ENCODE measurements at regions not wholly inside any gene's neighbourhood (a gene's known extent, or its start where the extent isn't known, plus 50 kb on each side); places are given as distances from the start of the nearest gene placed in this dataset.

DNA sequence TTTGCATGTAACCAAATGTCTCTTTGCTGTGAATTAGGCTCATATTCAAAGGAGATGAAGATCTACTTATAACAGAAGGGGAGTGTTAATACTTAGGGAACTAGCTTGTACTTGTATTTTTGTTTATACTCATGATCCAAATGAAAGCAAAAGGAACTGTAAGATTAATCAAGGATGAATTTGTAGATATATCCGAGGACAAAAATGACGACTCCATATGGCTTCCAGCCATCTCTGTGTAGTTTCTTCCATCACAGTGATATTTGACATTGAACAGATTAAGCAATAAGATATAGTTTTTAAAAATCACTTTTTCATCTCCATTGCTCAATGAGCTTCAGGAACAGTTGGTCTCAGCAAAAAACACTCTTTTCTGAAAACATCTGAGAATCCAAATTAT lies 257.4 kb upstream of the CAMK1G start:
- Histone ChIP-seq H3K27me3 (ENCODE audit: low read length) (0 out of 2 replicates have a peak, but pooled peaks cover 3% of the 10 kb centered on the region), H3K9me3 (ENCODE audit: insufficient read depth, low read length) (no peaks in the 10 kb centered on the region), H4K20me1 (ENCODE audit: low read depth, low read length) (no peaks in the 10 kb centered on the region), H3K9ac (ENCODE audit: low read length) (no peak overlapping the region), H3K4me3 (ENCODE audit: insufficient read depth, low read length, poor library complexity, severe bottlenecking) (no peak overlapping the region), H3K4me2 (ENCODE audit: low read depth, low read length, poor library complexity, severe bottlenecking) (no peak overlapping the region), H3K79me2 (ENCODE audit: insufficient read depth, low read length) (no peaks in the 10 kb centered on the region), H3K27ac (ENCODE audit: low read depth, low read length) (no peak overlapping the region), H3F3A (ENCODE audit: insufficient read depth) (no peaks in the 10 kb centered on the region), H3K9me2 (replicated peaks; ENCODE audit: insufficient read depth, low read length) (no peaks in the 10 kb centered on the region), H3K36me3 (ENCODE audit: low read length) (no peaks in the 10 kb centered on the region), H2AFZ (ENCODE audit: low read depth, low read length, severe bottlenecking) (no peak overlapping the region)
- TF ChIP-seq, protein P1, sequence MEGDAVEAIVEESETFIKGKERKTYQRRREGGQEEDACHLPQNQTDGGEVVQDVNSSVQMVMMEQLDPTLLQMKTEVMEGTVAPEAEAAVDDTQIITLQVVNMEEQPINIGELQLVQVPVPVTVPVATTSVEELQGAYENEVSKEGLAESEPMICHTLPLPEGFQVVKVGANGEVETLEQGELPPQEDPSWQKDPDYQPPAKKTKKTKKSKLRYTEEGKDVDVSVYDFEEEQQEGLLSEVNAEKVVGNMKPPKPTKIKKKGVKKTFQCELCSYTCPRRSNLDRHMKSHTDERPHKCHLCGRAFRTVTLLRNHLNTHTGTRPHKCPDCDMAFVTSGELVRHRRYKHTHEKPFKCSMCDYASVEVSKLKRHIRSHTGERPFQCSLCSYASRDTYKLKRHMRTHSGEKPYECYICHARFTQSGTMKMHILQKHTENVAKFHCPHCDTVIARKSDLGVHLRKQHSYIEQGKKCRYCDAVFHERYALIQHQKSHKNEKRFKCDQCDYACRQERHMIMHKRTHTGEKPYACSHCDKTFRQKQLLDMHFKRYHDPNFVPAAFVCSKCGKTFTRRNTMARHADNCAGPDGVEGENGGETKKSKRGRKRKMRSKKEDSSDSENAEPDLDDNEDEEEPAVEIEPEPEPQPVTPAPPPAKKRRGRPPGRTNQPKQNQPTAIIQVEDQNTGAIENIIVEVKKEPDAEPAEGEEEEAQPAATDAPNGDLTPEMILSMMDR (IDR thresholded peaks at IDR 0.05; ENCODE audit: insufficient read depth, low read length, poor library complexity, severe bottlenecking), result no peak
- no peak for TF ChIP-seq EZH2phosphoT487 (conservative IDR thresholded peaks at IDR 0.05; ENCODE audit: low read length)

DNA sequence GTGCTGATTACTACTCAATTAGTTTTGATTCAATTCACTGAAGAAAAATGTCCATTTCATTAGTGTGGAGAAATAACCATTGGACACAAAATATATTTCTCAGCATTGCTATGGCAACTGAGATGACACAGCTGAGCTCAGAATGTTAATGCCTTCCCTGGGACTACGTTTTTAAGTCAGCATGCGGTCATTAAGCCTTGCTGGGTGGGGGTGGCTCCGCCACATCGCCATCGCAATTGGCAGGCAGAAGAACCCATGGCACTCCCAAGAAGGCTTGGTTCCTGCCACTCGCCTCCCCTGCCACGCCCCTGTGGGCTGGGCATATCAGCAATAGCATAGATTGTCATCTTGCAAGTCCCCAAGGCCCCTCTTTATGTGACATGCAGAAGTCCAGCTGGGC lies 256.7 kb upstream of the CAMK1G start:
- Histone ChIP-seq H3K4me3 (ENCODE audit: insufficient read depth, low read length, poor library complexity, severe bottlenecking) (no peak overlapping the region), H3K9me2 (replicated peaks; ENCODE audit: insufficient read depth, low read length) (no peaks in the 10 kb centered on the region), H2AFZ (ENCODE audit: low read depth, low read length, severe bottlenecking) (no peak overlapping the region), H3K9me3 (ENCODE audit: insufficient read depth, low read length) (no peaks in the 10 kb centered on the region), H3K36me3 (ENCODE audit: low read length) (no peaks in the 10 kb centered on the region), H4K20me1 (ENCODE audit: low read depth, low read length) (no peaks in the 10 kb centered on the region), H3K9ac (ENCODE audit: low read length) (no peak overlapping the region), H3K4me2 (ENCODE audit: low read depth, low read length, poor library complexity, severe bottlenecking) (no peak overlapping the region), H3F3A (ENCODE audit: insufficient read depth) (no peaks in the 10 kb centered on the region), H3K79me2 (ENCODE audit: insufficient read depth, low read length) (no peaks in the 10 kb centered on the region), H3K27ac (ENCODE audit: low read depth, low read length) (no peak overlapping the region), H3K27me3 (ENCODE audit: low read length) (0 out of 2 replicates have a peak, but pooled peaks cover 3% of the 10 kb centered on the region)
- TF ChIP-seq EZH2phosphoT487 (conservative IDR thresholded peaks at IDR 0.05; ENCODE audit: low read length), result no peak

DNA sequence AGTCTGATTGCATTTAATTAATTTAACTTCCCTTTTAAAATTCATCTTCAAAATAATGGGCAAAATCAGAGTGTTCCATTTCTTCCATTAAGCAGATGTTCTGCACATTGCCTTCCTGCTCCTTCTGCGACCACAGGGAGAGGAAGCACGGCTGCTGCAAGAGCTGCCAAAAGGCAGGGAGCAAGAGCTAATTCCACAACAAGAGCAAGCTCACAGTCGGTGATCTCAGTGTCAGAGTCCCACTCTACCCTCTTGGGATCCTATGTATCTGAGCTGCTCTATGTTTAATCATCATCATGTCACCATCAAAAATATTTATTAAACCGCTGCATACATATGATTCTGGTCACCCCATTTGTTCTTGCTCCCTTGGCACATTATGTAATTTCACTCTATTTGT lies 255.3 kb upstream of the CAMK1G start:
- H3K36me3 ChIP-seq (ENCODE audit: low read length), result no peaks in the 10 kb centered on the region
- no peak overlapping the region for H3K4me2 ChIP-seq (ENCODE audit: low read depth, low read length, poor library complexity, severe bottlenecking)
- 0 out of 2 replicates have a peak, but pooled peaks cover 3% of the 10 kb centered on the region for H3K27me3 ChIP-seq (ENCODE audit: low read length)
- no peaks in the 10 kb centered on the region for H3F3A ChIP-seq (ENCODE audit: insufficient read depth)
- no peak overlapping the region for H3K9ac ChIP-seq (ENCODE audit: low read length)
- H2AFZ ChIP-seq (ENCODE audit: low read depth, low read length, severe bottlenecking), result no peak overlapping the region
- no peak overlapping the region for H3K4me3 ChIP-seq (ENCODE audit: insufficient read depth, low read length, poor library complexity, severe bottlenecking)
- TF ChIP-seq, protein P1 (IDR thresholded peaks at IDR 0.05; ENCODE audit: insufficient read depth, low read length, poor library complexity, severe bottlenecking), result no peak
- no peak for TF ChIP-seq EZH2phosphoT487 (conservative IDR thresholded peaks at IDR 0.05; ENCODE audit: low read length)
- H3K79me2 ChIP-seq (ENCODE audit: insufficient read depth, low read length), result no peaks in the 10 kb centered on the region
- no peaks in the 10 kb centered on the region for H3K9me2 ChIP-seq (replicated peaks; ENCODE audit: insufficient read depth, low read length)
- H3K9me3 ChIP-seq (ENCODE audit: insufficient read depth, low read length), result no peaks in the 10 kb centered on the region
- no peaks in the 10 kb centered on the region for H4K20me1 ChIP-seq (ENCODE audit: low read depth, low read length)
- no peak overlapping the region for H3K27ac ChIP-seq (ENCODE audit: low read depth, low read length)

DNA sequence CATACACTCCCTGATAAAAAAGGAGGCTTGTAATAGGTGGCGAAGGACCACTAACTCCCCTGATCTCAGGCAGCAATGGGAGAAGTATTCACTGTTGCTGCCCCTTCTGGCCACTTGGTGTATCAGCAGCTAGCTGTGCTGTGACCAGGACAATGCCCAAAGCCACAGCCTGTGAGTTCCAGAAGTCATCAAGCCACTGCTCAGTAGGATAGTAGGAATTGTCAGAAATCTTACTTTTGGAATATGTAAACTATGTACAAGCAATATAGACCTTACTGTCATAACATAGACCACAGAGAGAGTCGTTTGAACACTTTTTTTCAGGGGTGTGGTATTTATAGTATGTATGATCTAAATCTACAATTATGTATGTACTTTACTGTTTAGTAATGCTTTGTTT lies 248.3 kb upstream of the CAMK1G start:
- H3K9me3 ChIP-seq (ENCODE audit: insufficient read depth, low read length), result no peaks in the 10 kb centered on the region
- no peaks in the 10 kb centered on the region for H3K9me2 ChIP-seq (replicated peaks; ENCODE audit: insufficient read depth, low read length)
- TF ChIP-seq EZH2phosphoT487 (conservative IDR thresholded peaks at IDR 0.05; ENCODE audit: low read length), result no peak
- TF ChIP-seq, protein P1 (IDR thresholded peaks at IDR 0.05; ENCODE audit: insufficient read depth, low read length, poor library complexity, severe bottlenecking), result peak; percentile 46
- no peak overlapping the region for H3K9ac ChIP-seq (ENCODE audit: low read length)
- H3K4me2 ChIP-seq (ENCODE audit: low read depth, low read length, poor library complexity, severe bottlenecking), result no peak overlapping the region
- H3K79me2 ChIP-seq (ENCODE audit: insufficient read depth, low read length), result no peaks in the 10 kb centered on the region
- no peaks in the 10 kb centered on the region for H3K27me3 ChIP-seq (ENCODE audit: low read length)
- no peak overlapping the region for H3K27ac ChIP-seq (ENCODE audit: low read depth, low read length)
- no peaks in the 10 kb centered on the region for H3K36me3 ChIP-seq (ENCODE audit: low read length)
- no peaks in the 10 kb centered on the region for H3F3A ChIP-seq (ENCODE audit: insufficient read depth)
- no peak overlapping the region for H3K4me3 ChIP-seq (ENCODE audit: insufficient read depth, low read length, poor library complexity, severe bottlenecking)
- H2AFZ ChIP-seq (ENCODE audit: low read depth, low read length, severe bottlenecking), result no peak overlapping the region
- H4K20me1 ChIP-seq (ENCODE audit: low read depth, low read length), result no peaks in the 10 kb centered on the region

Measured in SU-DHL-6 (cell line).